GM19240 (cell line): ENCODE measurements at regions not wholly inside any gene's neighbourhood (a gene's known extent, or its start where the extent isn't known, plus 50 kb on each side); places are given as distances from the start of the nearest gene placed in this dataset.

Source experiments
- DNase-seq: peaks from one replicate; pipeline ENCODE4 v3.0.0; 2011; ENCODE audit warnings: low spot score; ENCODE audit not compliant: insufficient read length

DNA sequence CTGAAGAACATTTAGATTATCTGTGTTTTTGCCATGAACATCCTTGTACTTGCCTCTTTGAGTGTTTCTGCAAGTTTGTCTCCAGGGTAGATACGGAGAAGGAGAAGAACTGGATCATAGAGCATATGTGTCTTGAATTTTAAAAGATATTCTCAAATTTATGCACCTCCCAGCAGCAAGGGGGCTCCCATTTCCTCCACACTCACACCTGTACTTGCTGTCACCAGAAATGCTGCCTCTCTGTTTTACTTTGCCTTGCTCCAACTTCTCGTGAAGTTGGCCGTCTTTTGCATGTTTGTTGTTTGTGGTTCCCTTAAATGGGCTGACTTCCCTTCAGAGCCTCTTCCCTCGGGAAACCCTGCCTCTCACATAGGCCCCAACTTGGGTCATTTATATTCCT lies 171.0 kb downstream of the TFAP2C start:
- no peak for DNase-seq

DNA sequence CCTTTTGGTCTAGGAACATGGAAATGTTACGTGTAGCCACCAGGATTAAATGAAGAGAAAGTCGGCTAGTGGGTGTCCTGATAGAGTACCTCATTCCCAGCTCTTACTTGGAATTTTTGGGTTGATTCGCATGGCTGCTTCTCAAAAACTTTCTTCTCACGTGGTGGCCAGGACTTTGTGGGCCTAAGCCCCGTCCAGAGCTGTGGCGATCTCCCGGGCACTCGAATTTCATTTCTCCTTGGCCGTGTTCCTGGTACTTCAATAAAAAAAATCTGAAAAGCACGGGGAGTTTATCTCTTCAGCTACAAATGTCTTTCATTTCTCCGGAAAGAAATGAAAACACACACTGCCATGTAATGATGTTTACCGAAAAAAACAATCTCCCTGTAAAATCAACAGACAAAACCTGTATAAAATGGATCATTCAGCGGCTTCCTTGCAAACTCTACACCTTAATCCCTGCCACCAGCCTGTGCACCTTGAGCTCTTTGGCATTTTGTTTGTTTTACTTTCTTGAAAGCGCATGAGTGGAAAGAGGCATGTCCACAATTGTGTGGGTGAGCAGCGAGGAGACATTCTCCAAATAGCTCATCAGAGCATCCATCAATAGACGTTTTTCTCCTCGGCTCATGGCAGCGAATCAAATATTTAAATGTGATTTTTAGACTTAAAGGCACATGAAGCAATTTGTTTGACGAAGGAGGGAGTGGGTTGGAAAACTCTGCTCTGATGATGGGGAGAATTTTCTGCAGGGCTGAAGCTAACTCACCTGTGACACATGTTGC lies 173.1 kb downstream of the TFAP2C start:
- DNase-seq, result no peak

DNA sequence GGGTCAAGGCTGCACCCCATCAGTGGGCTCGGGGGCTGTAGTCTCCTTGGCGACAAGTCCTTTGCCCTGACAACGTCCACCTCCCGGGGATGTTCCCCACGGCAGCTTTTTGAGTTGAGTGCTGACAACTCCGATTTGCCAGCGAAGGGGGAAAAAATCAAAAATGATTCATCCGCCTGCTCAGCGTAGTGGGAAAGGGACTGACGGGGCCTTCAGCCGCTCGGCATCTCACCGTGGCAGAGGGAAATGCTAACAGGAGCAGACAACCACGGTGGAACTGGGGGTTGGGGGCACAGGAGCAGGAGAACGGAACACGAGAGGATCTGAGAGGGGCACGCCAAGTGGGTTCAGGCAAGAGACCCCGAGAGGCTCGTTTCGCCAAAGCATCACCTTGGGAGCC lies 173.7 kb downstream of the TFAP2C start:
- no peak for DNase-seq

DNA sequence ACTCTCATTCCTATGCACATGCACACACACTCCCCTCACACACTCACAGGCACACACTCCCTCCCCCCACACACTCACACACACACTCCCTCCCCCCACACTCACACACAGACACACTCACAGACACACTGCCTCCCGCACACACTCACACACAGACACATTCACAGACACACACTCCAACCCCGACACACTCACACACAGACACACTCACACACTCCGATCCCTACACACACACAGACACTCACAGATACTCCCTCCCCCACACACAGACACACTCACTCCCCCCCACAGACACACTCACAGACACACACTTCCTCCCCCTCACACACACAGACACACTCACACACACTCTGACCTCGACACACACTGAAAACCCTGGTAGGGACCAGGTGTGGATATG lies 176.2 kb downstream of the TFAP2C start:
- DNase-seq, result no peak

DNA sequence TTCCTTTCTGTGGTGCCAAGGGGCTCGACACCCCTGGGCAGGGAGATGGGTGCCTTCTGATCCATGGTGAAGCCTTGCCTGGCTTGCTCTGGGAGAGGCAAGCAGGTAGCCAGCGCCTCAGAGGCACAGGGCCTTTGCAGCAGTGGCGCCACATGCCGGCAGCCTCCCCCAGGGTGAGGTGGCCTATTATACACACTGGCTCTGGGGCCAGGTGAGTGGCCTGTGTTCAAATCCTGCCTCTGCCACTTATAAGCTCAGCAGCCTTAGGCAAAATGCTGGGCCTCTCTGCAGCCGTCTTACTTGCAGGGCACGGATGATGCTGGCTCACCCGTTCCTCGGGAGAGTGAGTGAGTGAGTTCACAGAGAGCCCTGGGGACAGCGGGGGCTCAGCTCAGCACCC lies 176.9 kb downstream of the TFAP2C start:
- no peak for DNase-seq

DNA sequence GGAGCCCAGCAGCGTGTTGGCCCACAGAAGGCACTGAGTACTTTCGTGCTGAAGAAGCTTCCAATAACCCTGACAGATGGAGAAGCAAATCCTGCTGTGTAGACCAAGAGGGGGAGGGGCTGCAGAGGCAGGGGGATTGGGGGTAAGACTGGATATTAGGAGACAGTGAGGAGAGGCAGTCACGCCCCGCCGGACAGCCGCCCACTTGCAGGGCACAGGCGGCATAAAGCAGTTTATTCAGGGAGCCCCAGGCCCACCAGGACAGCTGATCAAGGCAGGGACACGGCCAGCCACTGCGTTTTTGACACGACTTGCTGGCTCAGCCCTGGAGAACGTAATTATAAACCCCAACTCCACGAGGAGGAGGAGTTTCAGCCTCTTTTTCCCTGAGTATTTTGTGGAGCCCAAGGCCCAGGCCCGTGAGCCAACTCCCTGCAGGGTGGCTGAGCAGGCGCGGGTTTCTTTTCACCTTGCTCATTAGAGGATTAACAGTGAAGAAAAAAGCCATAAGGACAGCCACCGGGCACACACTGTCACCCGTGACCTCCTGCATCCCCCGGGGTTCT lies 177.9 kb downstream of the TFAP2C start:
- DNase-seq, result no peak

DNA sequence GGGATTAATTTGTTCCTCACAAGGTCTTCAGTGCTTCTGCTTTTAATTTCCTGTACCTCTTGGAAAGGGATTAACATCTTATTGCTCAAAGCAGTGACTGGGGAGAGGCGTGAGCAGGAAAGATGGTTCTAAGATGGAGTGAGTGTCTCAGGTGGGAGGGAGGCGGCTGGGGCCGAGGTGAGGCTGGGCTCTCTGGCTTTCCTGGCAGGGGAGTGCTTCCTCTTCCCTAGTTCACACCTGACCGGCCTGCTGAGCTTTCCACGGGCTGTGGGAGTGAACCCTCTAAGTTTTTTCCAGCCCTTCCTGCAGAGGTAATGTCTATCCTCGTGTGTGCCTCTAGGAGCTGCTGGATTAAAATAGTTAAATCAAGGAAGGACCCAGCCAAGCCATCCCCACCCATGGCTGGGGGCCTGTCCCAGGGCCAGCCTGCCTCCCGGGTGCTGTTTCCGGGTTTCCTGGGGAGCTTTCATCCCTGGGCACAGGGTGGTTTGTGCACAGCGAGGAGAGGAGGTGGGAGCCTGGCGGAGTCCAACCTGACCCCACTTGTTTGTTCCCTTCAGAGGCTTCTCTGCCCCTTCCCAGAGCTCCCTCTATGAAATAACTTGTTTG lies 179.1 kb downstream of the TFAP2C start:
- no peak for DNase-seq

DNA sequence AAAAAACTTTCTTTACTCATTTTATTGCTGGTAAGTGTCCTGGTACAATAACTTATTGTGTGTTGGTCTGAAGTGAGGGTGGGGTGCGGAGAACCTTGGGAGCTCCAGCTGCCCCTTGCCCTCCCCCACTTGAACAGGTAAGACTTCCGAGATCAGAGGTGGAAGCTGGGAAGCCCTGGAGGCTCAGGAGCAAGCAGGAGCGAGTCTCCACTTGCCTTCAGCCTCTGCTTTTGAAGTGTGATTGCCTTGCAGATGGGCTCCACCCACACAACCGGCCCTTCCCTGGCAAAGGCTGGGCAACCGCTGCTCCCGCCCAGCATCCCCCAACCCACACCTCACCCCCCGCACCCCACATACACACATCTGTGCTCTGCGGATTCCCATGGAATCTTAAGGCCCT lies 179.6 kb downstream of the TFAP2C start:
- DNase-seq, result no peak

DNA sequence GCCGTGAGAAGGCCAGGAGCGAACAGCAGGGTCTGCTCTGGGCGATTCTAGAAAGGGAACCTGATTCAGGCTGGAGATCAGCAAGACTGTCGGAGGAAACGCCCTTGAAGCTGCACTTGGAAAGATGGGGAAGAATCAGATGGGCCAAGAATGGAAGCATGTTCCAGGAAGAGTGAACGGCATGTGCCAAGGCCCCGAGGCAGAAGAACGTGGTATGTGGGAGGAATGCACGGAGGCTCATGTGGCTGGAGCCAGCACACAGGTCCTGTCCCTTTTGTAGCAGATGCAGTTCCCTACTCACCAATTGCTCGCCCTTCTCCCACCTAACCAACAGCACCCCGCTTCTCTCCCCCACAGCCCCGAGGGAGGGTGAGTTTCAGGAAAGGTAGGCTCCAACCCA lies 180.6 kb downstream of the TFAP2C start:
- DNase-seq, result no peak

DNA sequence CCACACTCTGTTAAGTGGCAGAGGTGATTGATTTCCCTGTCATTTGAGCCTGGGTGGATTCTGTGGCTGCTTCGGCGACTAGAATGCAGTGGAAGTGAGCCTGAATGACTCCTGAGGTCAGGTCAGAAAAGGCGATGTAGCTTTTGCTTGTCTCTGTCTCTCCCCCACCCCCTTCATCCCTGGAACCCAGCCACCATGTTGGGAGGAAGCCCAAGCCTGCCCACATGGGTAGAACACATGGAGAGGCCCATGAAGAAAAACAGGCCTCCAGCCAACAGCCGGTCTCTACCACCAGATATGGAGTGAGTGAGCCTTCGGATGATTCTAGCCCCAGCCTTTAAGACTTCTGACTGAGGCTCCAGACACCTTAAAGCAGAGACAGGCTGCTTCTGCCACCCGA lies 181.0 kb downstream of the TFAP2C start:
- DNase-seq, result no peak

DNA sequence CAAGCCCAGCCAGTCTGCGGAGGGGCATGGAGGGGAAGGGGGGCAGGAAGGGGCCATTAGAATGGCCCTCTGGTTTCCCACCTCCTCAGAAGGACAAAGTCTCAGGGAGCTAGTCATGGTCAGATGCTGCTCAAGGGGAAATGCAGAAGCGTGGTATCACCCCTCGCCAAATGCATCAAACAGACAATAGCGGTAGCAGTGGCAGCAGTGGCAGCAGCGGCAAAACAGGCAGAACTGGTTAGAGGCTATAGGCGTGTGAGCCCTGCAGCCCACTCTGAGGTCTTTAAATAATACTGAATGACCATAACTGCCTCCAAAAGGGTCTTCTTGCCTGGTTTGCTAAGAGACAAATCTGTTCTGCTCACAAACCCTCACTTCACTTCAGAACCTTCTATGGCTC lies 186.7 kb downstream of the TFAP2C start:
- DNase-seq, result no peak

DNA sequence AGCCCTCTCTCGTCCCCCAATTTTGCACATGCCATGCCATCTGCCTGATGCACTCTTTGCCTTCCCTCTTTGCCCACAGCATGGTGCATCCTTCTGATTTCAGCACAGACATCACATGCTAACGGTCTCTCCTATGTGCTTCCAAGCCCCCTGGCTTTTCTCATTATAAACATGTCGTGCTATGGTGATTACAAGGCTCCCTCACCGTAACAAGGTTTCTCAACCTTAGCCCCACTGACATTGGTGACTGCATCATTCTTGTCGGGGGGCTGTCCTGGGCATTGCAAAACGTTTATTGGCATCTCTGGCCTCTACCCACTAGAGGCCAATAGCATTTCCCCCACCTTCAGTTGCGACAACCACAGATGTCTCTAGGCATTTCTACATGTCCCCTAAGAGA lies 187.2 kb downstream of the TFAP2C start:
- DNase-seq, result no peak

DNA sequence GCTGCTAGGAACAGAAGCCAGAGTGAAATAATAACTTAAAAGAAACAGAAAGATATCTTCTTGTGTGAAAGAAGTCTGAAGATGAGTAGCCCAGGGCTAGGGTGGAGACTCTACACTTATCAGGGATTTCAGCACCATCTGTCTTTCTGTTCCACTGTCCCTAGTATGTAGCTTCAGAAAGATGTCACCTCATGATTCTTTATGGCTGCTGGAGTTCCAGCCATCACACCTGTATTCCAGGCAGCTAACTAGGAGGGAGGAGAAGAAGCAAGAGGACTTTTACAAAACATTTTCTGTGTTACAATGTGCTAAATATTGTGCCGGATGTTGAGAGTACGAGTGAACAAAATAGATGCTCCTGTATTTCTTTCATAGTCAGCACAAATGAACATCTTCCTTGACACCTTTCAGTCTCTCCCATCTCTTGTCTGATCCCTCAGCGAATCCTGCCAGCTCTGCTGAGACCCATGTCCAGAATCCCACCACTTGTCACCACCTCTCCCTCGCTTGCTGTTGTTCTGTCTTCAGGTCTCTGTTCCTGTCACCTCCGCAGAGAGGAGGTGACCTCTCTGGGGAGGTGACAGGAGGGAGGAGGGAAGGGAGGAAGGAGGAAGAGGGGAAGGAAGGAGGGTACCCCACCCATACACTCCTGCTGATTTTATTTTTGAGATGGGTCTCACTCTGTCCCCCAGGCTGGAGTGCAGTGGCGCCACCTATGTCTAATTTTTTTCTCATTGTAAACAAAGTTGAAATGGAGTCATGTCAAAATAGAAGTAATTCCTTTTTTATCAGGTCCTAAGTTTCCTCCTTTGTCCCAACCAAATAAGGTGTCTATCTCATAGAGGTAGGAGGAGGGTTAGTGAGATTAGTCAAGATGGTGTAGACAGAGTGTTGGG lies 188.9 kb downstream of the TFAP2C start:
- DNase-seq, result no peak

DNA sequence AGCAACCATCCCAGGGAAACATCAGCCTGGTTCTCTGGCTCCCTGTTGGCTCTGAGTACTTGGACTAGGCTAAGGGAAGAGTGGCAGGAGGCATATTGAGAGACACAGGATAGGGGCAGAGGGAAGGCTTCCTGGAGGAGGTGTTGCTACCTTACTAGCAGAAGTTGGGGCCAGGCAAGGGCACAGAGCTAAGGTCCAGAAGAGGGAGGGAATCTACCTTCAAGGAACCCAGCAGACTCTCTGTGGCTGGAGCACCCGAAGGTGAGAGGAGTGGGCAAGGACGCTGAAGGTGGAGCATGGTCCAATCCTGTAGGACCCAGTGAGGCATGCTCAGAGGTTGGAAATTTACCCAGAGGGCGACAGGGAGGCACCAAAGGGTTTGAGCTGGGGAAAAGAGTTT lies 191.9 kb downstream of the TFAP2C start:
- DNase-seq, result no peak

DNA sequence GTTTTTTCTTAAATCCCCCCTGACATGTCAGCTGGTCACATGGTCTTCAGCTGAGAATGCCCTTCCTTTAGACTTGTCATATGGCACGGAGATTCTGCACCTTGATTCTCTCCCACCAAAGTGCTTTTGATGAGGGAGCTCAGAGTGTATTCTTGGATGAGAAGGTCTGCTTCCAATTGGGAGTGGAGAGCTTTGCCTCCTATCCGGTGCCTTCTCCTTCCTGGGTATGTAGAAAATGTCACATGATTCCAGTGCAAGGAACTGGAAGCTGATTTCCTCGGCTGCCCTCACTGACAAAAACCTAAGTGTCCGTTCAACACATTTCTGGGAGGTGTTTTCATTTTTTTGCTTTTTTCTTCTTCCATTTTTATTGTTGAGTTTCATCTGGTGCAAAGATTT lies 197.2 kb downstream of the TFAP2C start:
- DNase-seq, result no peak

DNA sequence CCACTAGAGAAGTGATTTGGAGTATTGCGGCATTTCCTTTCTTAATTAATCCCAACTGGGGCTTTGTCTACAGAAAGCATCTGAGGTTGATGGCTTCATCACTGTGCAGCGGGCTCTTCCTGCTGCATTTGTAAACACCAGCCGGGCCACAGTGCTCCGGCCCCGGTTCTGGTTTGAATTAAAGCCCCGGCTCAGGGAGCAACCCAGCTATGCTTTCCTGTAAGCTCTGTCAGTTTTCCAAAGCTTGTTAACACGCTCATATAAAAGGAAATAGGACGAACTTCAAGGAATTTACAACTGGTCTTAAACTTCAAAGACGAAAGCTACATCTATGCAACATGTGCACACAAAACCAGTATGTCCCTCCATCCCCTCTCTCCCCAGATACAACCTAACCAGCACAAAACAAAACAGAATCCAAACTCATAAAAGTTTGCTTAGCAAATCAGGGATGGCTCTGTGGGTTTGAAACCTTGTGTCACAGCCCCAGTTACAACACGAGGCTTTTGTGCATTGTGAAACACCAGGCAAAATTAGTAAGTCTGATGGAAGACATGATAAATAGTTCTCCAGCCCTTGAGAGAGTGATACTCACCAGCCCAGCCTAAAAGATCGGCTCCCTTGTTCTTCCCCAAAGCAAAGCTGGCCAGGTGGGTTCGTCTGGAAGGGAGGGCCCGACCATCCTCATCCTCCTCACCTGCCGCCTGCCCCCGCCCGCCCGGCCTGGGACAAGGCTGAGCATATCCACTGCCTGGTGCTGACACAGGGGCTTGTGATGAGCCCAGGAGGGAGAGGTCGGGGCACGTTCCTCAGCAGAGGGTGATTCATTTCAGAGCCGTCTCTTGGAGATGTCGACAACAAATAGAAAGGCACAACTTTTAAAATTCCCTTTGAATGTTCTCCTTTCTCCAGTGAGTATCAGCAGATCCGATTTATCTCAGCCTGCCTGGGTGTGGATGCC lies 197.9 kb downstream of the TFAP2C start:
- DNase-seq, result no peak

DNA sequence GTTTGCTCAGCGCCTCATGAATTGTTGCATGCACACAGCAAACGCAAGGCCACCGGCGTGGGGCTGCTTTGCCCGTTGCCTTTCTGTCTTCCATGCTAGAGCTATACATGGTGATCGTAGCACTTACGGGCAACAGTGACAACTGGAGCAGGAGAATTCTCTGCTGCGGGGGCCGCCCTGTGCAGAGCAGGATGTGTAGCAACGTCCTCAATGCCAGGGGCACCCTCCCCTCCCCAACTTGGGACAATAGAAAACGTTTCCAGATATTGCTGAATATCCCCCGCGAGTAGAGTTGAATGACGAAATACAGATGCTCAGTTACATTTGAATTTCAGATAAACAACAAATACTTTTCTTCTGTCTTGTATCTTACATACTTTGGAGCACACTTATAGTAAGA lies 198.7 kb downstream of the TFAP2C start:
- no peak for DNase-seq

DNA sequence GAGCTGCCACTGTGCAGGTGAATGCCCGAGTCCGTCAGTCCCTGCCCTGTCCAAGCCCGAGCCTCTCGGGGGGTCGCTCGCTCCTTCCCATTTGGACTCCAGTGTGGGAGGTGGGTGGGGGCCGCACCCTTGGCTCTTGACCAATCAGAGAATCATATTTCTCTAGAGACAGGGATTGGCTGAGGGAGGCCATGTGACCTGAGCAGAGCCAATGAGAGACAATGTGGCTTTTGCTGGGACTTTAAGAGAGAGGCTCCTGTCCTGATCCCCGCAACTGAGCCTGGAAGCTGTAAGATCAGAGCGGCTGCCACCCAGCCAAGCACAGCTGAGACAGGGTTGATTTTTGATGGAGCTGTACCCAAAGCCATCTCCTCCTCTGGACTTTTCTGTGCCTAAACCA lies 199.3 kb downstream of the TFAP2C start:
- no peak for DNase-seq

DNA sequence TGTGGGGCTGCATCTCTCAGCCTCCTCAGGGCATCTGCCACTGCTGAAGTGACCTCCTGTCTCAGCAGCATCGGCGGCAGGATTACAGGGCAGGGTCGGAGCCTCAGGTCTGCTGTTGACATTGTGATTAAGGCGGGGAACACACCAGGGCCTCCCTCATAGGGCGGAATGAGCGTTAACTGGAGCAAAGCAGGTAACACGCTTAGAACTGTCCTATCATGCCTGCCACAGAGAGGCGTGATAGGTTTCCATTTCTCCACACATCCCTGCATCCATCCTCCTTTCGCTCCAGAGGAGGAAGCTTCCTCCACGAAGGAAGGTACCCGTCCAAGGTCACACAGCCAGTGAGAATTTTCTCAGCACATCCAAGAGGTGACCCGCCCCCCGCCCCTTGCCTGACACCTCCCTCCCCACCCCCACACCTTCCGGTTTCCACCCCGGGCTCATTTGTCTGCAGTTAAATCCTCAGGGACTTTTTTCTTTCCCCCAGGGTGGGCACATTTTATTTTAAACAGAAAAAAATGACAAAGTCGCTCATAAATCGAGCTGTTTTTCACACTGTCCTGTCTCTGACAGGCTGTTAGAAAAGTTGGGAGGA lies 200.8 kb downstream of the TFAP2C start:
- no peak for DNase-seq

DNA sequence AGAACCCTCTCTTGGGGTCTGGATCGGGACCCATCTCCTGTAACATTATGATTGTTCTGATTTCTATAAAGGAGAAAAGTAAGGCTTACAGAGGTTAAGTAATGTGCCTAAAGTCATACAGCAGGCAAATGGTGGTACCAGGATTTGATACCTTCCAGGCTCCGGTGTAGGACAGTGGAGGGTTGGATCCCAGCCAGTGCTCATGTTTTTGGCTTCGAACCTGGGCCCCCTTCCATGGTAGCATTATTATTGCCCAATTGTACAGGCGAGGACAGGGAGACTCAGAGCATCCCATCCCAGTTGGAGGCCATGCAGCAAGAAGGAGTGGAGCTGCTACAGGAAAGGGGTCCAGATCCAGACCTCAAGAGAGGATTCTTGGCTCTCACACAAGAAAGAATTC lies 202.7 kb downstream of the TFAP2C start:
- no peak for DNase-seq
